OCI-LY1 (cell line): ENCODE measurements at regions not wholly inside any gene's neighbourhood (a gene's known extent, or its start where the extent isn't known, plus 50 kb on each side); places are given as distances from the start of the nearest gene placed in this dataset.

Experiments used
- H2AFZ ChIP-seq: fragments of 200-600 bp; sonication (generic), shearing (Covaris generic); 2 replicates; pipeline ENCODE4 v1.6.0; 2014; ENCODE audit warnings: antibody characterized with exemption, mild to moderate bottlenecking, low read length
- H3F3A ChIP-seq: fragments of 200-600 bp; sonication (generic), shearing (Covaris generic); 2 replicates; pipeline ENCODE4 v1.6.0; 2014; ENCODE audit warnings: mild to moderate bottlenecking, antibody characterized with exemption, low read length, moderate library complexity; ENCODE audit not compliant: insufficient read depth
- H3K27ac ChIP-seq: fragments of 200-600 bp; sonication (generic); 2 replicates; pipeline ENCODE4 v1.5.1; 2014; ENCODE audit warnings: low read length, mixed run types, mild to moderate bottlenecking, low read depth; ENCODE audit not compliant: poor library complexity, severe bottlenecking
- H3K27me3 ChIP-seq: fragments of 200-600 bp; sonication (generic); 2 replicates; pipeline ENCODE4 v1.6.0; 2014; ENCODE audit warnings: antibody characterized with exemption, mild to moderate bottlenecking, low read length, moderate library complexity; ENCODE audit not compliant: insufficient read depth
- H3K36me3 ChIP-seq: fragments of 200-600 bp; sonication (generic); 2 replicates; pipeline ENCODE4 v1.6.1; 2014; ENCODE audit warnings: mild to moderate bottlenecking, antibody characterized with exemption, low read length, moderate library complexity, mixed read lengths; ENCODE audit not compliant: insufficient read depth
- H3K4me1 ChIP-seq: fragments of 200-600 bp; sonication (generic); 2 replicates; pipeline ENCODE4 v1.5.1; 2014; ENCODE audit warnings: mild to moderate bottlenecking, low read length, moderate library complexity; ENCODE audit not compliant: insufficient read depth, severe bottlenecking
- H3K4me2 ChIP-seq: fragments of 200-600 bp; sonication (generic), shearing (Covaris generic); 2 replicates; pipeline ENCODE4 v1.6.1; 2014; ENCODE audit warnings: low read length
- H3K4me3 ChIP-seq: fragments of 200-600 bp; sonication (generic); 2 replicates; pipeline ENCODE4 v1.5.1; 2014; ENCODE audit warnings: low read length, low read depth, mild to moderate bottlenecking, mixed read lengths; ENCODE audit not compliant: poor library complexity, severe bottlenecking
- H3K79me2 ChIP-seq: fragments of 200-600 bp; shearing (Covaris generic); 2 replicates; pipeline ENCODE4 v1.6.1; 2016; ENCODE audit warnings: mixed run types, low read length, mixed read lengths; ENCODE audit not compliant: insufficient read depth
- H3K9ac ChIP-seq: fragments of 200-600 bp; sonication (generic), shearing (Covaris generic); 2 replicates; pipeline ENCODE4 v1.6.1; 2014; ENCODE audit warnings: mild to moderate bottlenecking, low read length, mixed read lengths
- H3K9me2 ChIP-seq: fragments of 200-600 bp; sonication (generic), shearing (Covaris generic); 2 replicates; pipeline ENCODE4 v1.6.1; 2014; ENCODE audit warnings: low read depth, mild to moderate bottlenecking, low read length, mixed read lengths
- H3K9me3 ChIP-seq: fragments of 200-600 bp; shearing (Covaris generic); 2 replicates; pipeline ENCODE4 v1.6.1; 2014; ENCODE audit warnings: low read length, mixed read lengths
- H4K20me1 ChIP-seq: fragments of 200-600 bp; sonication (generic), shearing (Covaris generic); 2 replicates; pipeline ENCODE4 v1.6.0; 2016; ENCODE audit warnings: mild to moderate bottlenecking, low read length; ENCODE audit not compliant: insufficient read depth
- CTCF ChIP-seq: fragments of 200-600 bp; sonication (generic), shearing (Covaris generic); IDR thresholded peaks from 2 replicates; pipeline ENCODE4 v1.5.1; 2017; ENCODE audit warnings: mild to moderate bottlenecking, antibody characterized with exemption, low read length, moderate library complexity, mixed read lengths
- EZH2 ChIP-seq: fragments of 200-600 bp; sonication (generic), shearing (Covaris generic); IDR thresholded peaks from 2 replicates; pipeline ENCODE4 v1.8.0; 2017; ENCODE audit warnings: borderline replicate concordance, mixed run types, mild to moderate bottlenecking, antibody characterized with exemption, low read length, moderate library complexity, mixed read lengths

- TF ChIP-seq EZH2 (no peak), CTCF (no peak)
These were observed 82.4 kb upstream of the IRS2 start for GRCh38 chr13:109868578-109869311.

GRCh38 chr13:109867766-109868165 lies 81.4 kb upstream of the IRS2 start:
- H3K4me2 ChIP-seq: no peak overlapping the region

More at GRCh38 chr13:109868578-109869311, 82.4 kb upstream of the IRS2 start:
- H3K4me1 ChIP-seq: no peaks in the 10 kb centered on the region
- no peaks in the 10 kb centered on the region for H3K36me3 ChIP-seq
- H3K27me3 ChIP-seq: no peaks in the 10 kb centered on the region
- H3K9me2 ChIP-seq: no peaks in the 10 kb centered on the region
- no peak overlapping the region for H2AFZ ChIP-seq
- H3K9me3 ChIP-seq: no peaks in the 10 kb centered on the region
- no peaks in the 10 kb centered on the region for H3K79me2 ChIP-seq
- H3K4me3 ChIP-seq: no peak overlapping the region
- no peak overlapping the region for H3K9ac ChIP-seq
- H4K20me1 ChIP-seq: no peaks in the 10 kb centered on the region
- H3F3A ChIP-seq: no peaks in the 10 kb centered on the region
- H3K27ac ChIP-seq: no peak overlapping the region
- H3K4me2 ChIP-seq: no peak overlapping the region

GRCh38 chr13:109862627-109863026 lies 76.2 kb upstream of the IRS2 start:
- Histone ChIP-seq H3K27me3 (no peaks in the 10 kb centered on the region), H3K9me2 (no peaks in the 10 kb centered on the region), H3K9me3 (no peaks in the 10 kb centered on the region), H3F3A (no peaks in the 10 kb centered on the region), H3K4me2 (no peak overlapping the region), H3K27ac (no peak overlapping the region), H2AFZ (no peak overlapping the region), H3K4me3 (no peak overlapping the region), H3K36me3 (no peaks in the 10 kb centered on the region), H3K4me1 (no peaks in the 10 kb centered on the region), H3K79me2 (no peaks in the 10 kb centered on the region), H4K20me1 (no peaks in the 10 kb centered on the region), H3K9ac (no peak overlapping the region)
- TF ChIP-seq EZH2 (no peak), CTCF (no peak)

More at GRCh38 chr13:109867766-109868165, 81.4 kb upstream of the IRS2 start:
- Histone ChIP-seq H3K27me3 (no peaks in the 10 kb centered on the region), H3K4me3 (no peak overlapping the region), H3K27ac (no peak overlapping the region), H4K20me1 (no peaks in the 10 kb centered on the region), H3K9me2 (no peaks in the 10 kb centered on the region), H3K9me3 (no peaks in the 10 kb centered on the region), H3F3A (no peaks in the 10 kb centered on the region), H3K9ac (no peak overlapping the region), H3K79me2 (no peaks in the 10 kb centered on the region), H3K36me3 (no peaks in the 10 kb centered on the region), H3K4me1 (no peaks in the 10 kb centered on the region), H2AFZ (no peak overlapping the region)
- TF ChIP-seq CTCF (no peak), EZH2 (no peak)
